ENCODE measurements at regions not wholly inside any gene's neighbourhood (a gene's known extent, or its start where the extent isn't known, plus 50 kb on each side); places are given as distances from the start of the nearest gene placed in this dataset.

DNA sequence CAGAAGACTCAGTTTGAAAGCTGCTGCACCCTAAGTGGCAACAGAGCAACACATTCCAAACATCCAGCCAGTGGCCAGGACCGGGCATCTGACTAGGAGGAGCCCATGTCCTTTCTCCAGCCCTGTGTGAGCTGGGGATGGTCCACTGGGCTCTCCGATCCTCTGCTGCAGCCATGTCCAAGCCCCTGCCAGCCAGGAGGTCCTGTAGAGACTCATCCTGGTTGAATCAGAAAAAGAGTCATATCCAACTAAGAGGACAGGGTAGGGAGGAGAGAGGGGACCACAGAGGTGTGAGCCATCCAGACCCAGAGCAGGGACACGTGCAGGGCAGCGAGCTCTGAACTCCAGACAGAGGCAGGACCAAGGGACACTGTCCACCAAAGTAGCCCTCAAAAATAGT, 163.0 kb upstream of the CDH5 start (continued):
- TF ChIP-seq, protein P1, sequence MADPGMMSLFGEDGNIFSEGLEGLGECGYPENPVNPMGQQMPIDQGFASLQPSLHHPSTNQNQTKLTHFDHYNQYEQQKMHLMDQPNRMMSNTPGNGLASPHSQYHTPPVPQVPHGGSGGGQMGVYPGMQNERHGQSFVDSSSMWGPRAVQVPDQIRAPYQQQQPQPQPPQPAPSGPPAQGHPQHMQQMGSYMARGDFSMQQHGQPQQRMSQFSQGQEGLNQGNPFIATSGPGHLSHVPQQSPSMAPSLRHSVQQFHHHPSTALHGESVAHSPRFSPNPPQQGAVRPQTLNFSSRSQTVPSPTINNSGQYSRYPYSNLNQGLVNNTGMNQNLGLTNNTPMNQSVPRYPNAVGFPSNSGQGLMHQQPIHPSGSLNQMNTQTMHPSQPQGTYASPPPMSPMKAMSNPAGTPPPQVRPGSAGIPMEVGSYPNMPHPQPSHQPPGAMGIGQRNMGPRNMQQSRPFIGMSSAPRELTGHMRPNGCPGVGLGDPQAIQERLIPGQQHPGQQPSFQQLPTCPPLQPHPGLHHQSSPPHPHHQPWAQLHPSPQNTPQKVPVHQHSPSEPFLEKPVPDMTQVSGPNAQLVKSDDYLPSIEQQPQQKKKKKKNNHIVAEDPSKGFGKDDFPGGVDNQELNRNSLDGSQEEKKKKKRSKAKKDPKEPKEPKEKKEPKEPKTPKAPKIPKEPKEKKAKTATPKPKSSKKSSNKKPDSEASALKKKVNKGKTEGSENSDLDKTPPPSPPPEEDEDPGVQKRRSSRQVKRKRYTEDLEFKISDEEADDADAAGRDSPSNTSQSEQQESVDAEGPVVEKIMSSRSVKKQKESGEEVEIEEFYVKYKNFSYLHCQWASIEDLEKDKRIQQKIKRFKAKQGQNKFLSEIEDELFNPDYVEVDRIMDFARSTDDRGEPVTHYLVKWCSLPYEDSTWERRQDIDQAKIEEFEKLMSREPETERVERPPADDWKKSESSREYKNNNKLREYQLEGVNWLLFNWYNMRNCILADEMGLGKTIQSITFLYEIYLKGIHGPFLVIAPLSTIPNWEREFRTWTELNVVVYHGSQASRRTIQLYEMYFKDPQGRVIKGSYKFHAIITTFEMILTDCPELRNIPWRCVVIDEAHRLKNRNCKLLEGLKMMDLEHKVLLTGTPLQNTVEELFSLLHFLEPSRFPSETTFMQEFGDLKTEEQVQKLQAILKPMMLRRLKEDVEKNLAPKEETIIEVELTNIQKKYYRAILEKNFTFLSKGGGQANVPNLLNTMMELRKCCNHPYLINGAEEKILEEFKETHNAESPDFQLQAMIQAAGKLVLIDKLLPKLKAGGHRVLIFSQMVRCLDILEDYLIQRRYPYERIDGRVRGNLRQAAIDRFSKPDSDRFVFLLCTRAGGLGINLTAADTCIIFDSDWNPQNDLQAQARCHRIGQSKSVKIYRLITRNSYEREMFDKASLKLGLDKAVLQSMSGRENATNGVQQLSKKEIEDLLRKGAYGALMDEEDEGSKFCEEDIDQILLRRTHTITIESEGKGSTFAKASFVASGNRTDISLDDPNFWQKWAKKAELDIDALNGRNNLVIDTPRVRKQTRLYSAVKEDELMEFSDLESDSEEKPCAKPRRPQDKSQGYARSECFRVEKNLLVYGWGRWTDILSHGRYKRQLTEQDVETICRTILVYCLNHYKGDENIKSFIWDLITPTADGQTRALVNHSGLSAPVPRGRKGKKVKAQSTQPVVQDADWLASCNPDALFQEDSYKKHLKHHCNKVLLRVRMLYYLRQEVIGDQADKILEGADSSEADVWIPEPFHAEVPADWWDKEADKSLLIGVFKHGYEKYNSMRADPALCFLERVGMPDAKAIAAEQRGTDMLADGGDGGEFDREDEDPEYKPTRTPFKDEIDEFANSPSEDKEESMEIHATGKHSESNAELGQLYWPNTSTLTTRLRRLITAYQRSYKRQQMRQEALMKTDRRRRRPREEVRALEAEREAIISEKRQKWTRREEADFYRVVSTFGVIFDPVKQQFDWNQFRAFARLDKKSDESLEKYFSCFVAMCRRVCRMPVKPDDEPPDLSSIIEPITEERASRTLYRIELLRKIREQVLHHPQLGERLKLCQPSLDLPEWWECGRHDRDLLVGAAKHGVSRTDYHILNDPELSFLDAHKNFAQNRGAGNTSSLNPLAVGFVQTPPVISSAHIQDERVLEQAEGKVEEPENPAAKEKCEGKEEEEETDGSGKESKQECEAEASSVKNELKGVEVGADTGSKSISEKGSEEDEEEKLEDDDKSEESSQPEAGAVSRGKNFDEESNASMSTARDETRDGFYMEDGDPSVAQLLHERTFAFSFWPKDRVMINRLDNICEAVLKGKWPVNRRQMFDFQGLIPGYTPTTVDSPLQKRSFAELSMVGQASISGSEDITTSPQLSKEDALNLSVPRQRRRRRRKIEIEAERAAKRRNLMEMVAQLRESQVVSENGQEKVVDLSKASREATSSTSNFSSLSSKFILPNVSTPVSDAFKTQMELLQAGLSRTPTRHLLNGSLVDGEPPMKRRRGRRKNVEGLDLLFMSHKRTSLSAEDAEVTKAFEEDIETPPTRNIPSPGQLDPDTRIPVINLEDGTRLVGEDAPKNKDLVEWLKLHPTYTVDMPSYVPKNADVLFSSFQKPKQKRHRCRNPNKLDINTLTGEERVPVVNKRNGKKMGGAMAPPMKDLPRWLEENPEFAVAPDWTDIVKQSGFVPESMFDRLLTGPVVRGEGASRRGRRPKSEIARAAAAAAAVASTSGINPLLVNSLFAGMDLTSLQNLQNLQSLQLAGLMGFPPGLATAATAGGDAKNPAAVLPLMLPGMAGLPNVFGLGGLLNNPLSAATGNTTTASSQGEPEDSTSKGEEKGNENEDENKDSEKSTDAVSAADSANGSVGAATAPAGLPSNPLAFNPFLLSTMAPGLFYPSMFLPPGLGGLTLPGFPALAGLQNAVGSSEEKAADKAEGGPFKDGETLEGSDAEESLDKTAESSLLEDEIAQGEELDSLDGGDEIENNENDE (IDR thresholded peaks at IDR 0.05; ENCODE audit: insufficient replicate concordance, low read length), result no peak
- TF ChIP-seq PHF8 (conservative IDR thresholded peaks at IDR 0.05; ENCODE audit: low read depth, low read length), result no peak
- no peak for TF ChIP-seq SIX5 (IDR thresholded peaks at IDR 0.05; ENCODE audit: low read depth, low read length)
- no peak for TF ChIP-seq ASH2L (IDR thresholded peaks at IDR 0.05; ENCODE audit: low read length)
- TF ChIP-seq SIRT6 (IDR thresholded peaks at IDR 0.05; ENCODE audit: low read length), result no peak
- TF ChIP-seq MAFK (IDR thresholded peaks at IDR 0.05; ENCODE audit: low read depth, low read length), result no peak
- TF ChIP-seq POLR2AphosphoS5 (IDR thresholded peaks at IDR 0.05; ENCODE audit: low read depth, low read length), result no peak
- no peak for TF ChIP-seq KDM4A (IDR thresholded peaks at IDR 0.05; ENCODE audit: low read depth, low read length, severe bottlenecking)
- TF ChIP-seq, protein P2, sequence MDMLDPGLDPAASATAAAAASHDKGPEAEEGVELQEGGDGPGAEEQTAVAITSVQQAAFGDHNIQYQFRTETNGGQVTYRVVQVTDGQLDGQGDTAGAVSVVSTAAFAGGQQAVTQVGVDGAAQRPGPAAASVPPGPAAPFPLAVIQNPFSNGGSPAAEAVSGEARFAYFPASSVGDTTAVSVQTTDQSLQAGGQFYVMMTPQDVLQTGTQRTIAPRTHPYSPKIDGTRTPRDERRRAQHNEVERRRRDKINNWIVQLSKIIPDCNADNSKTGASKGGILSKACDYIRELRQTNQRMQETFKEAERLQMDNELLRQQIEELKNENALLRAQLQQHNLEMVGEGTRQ (IDR thresholded peaks at IDR 0.05; ENCODE audit: low read length), result no peak

Measured in H1 (cell line).